Ishikawa (cell line): ENCODE measurements at regions not wholly inside any gene's neighbourhood (a gene's known extent, or its start where the extent isn't known, plus 50 kb on each side); places are given as distances from the start of the nearest gene placed in this dataset.

ENCODE experiments used
- EGR1 ChIP-seq: IDR thresholded peaks from 2 replicates; pipeline ENCODE4 v1.6.1; 2012
- EP300 ChIP-seq: IDR thresholded peaks from 2 replicates; pipeline ENCODE4 v1.6.1; 2012; ENCODE audit warnings: borderline replicate concordance
- NFIC ChIP-seq: IDR thresholded peaks from 2 replicates; pipeline ENCODE4 v1.6.1; 2012
- RAD21 ChIP-seq: IDR thresholded peaks from 2 replicates; pipeline ENCODE4 v1.6.1; 2012; ENCODE audit warnings: low read depth
- TAF1 ChIP-seq: IDR thresholded peaks from 2 replicates; pipeline ENCODE4 v1.6.1; 2012; ENCODE audit warnings: low read depth, mild to moderate bottlenecking
- TCF12 ChIP-seq: IDR thresholded peaks from 2 replicates; pipeline ENCODE4 v1.6.1; 2012; ENCODE audit warnings: low read depth
- YY1 ChIP-seq: IDR thresholded peaks from 2 replicates; pipeline ENCODE4 v1.6.1; 2012; ENCODE audit warnings: low read depth
- ZBTB7A ChIP-seq: IDR thresholded peaks from 2 replicates; pipeline ENCODE4 v1.6.1; 2012; ENCODE audit warnings: low read depth

- no peak for TF ChIP-seq EGR1
- no peak for TF ChIP-seq YY1
- no peak for TF ChIP-seq RAD21
- TF ChIP-seq NFIC = no peak
- TF ChIP-seq ZBTB7A = no peak
- TF ChIP-seq TAF1 = no peak
- TF ChIP-seq EP300 = no peak
- TF ChIP-seq TCF12 = no peak
Observed at GRCh38 chrX:99653352-99653751, 756.7 kb downstream of the PCDH19 start.
